ENCODE measurements at regions not wholly inside any gene's neighbourhood (a gene's known extent, or its start where the extent isn't known, plus 50 kb on each side); places are given as distances from the start of the nearest gene placed in this dataset.
"Not testable (repeated sequence)": the region's sequence is repeated elsewhere in the genome, so short reads cannot be mapped to it uniquely, and the experiment has no call there.

GRCh38 chr3:194931347-194931746 is 245.7 kb downstream of the FAM43A start:
- peak; percentile 11 for DNase-seq

GRCh38 chr3:194931865-194932264 is 246.2 kb downstream of the FAM43A start:
- peak; percentile 21 for DNase-seq

- no peak for DNase-seq
These were observed 247.8 kb downstream of the FAM43A start for GRCh38 chr3:194933465-194933864.

GRCh38 chr3:194935061-194935460 is 249.4 kb downstream of the FAM43A start:
- peak; percentile 21 for DNase-seq

- no peak for DNase-seq
These were observed 250.2 kb downstream of the FAM43A start for GRCh38 chr3:194935632-194936470.

GRCh38 chr3:194936659-194937058 is 251.0 kb downstream of the FAM43A start:
- DNase-seq, result peak; percentile 19

GRCh38 chr3:194937144-194937543 is 251.5 kb downstream of the FAM43A start:
- peak; percentile 11 for DNase-seq

GRCh38 chr3:194937882-194938321 is 252.2 kb downstream of the FAM43A start:
- peak; percentile 13 for DNase-seq

- DNase-seq, result peak; percentile 41
These were observed 253.3 kb downstream of the FAM43A start for GRCh38 chr3:194938845-194939531.

- no peak for DNase-seq
These were observed 253.8 kb downstream of the FAM43A start for GRCh38 chr3:194939532-194939909.

GRCh38 chr3:194939949-194940770 is 254.5 kb downstream of the FAM43A start:
- DNase-seq, result peak; percentile 46

- peak; percentile 30 for DNase-seq
These were observed 255.8 kb downstream of the FAM43A start for GRCh38 chr3:194941360-194941955.

GRCh38 chr3:194941956-194942511 is 256.4 kb downstream of the FAM43A start:
- peak; percentile 35 for DNase-seq

GRCh38 chr3:194944526-194944925 is 258.8 kb downstream of the FAM43A start:
- no peak for DNase-seq

- DNase-seq, result no peak
These were observed 259.8 kb downstream of the FAM43A start for GRCh38 chr3:194945508-194945907.

GRCh38 chr3:194946091-194946490 is 260.4 kb downstream of the FAM43A start:
- no peak for DNase-seq

- no peak for DNase-seq
These were observed 263.9 kb downstream of the FAM43A start for GRCh38 chr3:194949592-194949991.

GRCh38 chr3:194950906-194951628 is 265.4 kb downstream of the FAM43A start:
- no peak for DNase-seq

GRCh38 chr3:194951629-194951920 is 265.9 kb downstream of the FAM43A start:
- DNase-seq, result not testable (repeated sequence)

- DNase-seq, result no peak
These were observed 266.4 kb downstream of the FAM43A start for GRCh38 chr3:194951931-194952582.

- DNase-seq, result no peak
These were observed 267.2 kb downstream of the FAM43A start for GRCh38 chr3:194952841-194953241.
